ENCODE measurements at regions not wholly inside any gene's neighbourhood (a gene's known extent, or its start where the extent isn't known, plus 50 kb on each side); places are given as distances from the start of the nearest gene placed in this dataset.
"Not testable (repeated sequence)": the region's sequence is repeated elsewhere in the genome, so short reads cannot be mapped to it uniquely, and the experiment has no call there.

DNA sequence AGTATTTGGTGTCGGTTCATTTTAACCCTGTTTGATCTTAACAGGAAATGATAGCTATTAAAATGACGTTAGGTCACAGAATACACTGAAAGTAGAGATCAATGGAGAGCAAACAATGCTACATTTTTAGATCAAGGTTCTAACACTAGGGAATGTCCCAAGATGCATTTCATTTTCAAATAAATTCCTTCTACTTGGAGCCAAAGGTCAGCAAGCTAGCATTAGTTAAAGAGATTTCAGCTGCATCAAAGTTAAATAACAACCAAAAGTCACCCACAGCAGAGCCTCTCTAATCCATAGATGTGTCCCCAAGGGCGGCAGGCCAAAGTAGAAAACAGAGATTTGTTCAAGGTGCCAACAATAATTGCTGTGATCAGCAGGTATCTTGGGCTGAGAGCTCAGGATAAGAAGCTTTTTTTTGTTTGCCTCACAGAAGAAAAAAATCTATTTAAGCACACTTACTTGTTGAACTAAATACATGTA is 1233.6 kb upstream of the TMEFF2 start:
- TF ChIP-seq CTCF (IDR thresholded peaks at IDR 0.05), result no peak
- H3K27ac ChIP-seq, result no peak overlapping the region
- DNase-seq (ENCODE audit: low spot score), result no peak
- H3K4me3 ChIP-seq, result no peak overlapping the region

DNA sequence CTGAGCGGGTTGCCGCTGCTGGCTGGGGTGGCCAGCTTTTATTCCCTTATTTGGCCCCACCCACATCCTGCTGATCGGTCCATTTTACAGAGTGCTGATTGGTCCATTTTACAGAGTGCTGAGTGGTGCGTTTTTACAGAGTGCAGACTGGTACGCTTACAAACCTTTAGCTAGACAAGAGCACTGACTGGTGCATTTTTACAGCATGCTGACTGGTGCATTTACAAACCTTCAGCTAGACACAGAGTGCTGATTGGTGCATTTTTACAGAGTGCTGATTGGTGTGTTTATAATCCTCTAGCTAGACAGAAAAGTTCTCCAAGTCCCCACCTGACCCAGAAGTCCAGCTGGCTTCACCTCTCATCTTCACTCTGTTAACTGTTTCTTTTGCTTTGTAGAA is 1217.6 kb upstream of the TMEFF2 start:
- DNase-seq (ENCODE audit: low spot score); H3K27ac ChIP-seq; H3K4me3 ChIP-seq: not testable (repeated sequence)

GRCh38 chr2:193409951-193410350 is 1215.2 kb upstream of the TMEFF2 start:
- no peak overlapping the region for H3K27ac ChIP-seq
- DNase-seq (ENCODE audit: low spot score), result no peak
- no peak for TF ChIP-seq CTCF (IDR thresholded peaks at IDR 0.05)
- H3K4me3 ChIP-seq, result no peak overlapping the region

DNA sequence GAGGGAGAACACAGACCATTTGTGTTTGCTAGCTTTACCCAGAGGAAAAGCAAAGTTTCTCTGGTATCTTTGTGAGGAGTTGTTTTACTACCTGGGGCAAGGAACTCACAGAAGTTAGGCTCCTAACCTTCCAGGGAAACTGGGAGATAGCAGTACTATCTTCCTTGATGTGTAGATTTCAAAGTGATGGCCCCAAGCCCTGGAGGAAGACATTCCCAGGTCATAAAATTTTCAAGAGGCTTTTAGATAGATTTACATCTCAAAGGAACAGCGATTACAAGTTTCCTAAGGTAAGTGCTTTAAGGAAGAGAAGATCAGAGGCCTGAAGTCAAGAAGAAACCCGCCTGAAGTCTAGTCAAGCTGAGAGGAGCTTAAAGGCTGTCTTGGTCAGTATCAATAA is 1187.8 kb upstream of the TMEFF2 start:
- no peak overlapping the region for H3K4me3 ChIP-seq
- TF ChIP-seq CTCF (IDR thresholded peaks at IDR 0.05), result no peak
- DNase-seq (ENCODE audit: low spot score), result no peak
- no peak overlapping the region for H3K27ac ChIP-seq

GRCh38 chr2:193377789-193378188 is 1183.1 kb upstream of the TMEFF2 start:
- no peak for DNase-seq (ENCODE audit: low spot score)
- Histone ChIP-seq H3K27ac (no peak overlapping the region), H3K4me3 (no peak overlapping the region)
- no peak for TF ChIP-seq CTCF (IDR thresholded peaks at IDR 0.05)

DNA sequence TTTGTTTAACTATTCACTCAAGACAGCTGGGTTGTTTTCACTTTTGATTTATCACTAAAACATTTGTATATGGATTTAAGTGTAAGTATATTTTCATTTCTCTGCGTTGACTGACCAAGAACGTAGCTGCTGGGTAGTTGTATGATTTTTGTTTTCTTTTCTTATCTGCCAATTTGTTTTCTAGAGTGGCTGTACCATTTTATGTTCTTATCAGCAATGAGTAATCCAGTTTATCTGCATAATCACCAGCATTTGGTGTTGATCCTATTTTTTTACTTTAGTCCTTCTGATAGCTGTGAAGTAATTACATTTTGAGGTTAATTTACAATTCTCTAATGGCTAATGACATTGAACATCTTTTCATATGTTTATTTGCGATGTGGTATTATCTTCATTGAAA is 1178.4 kb upstream of the TMEFF2 start:
- Histone ChIP-seq H3K4me3 (no peak overlapping the region), H3K27ac (no peak overlapping the region)
- TF ChIP-seq CTCF (IDR thresholded peaks at IDR 0.05), result no peak
- no peak for DNase-seq (ENCODE audit: low spot score)

DNA sequence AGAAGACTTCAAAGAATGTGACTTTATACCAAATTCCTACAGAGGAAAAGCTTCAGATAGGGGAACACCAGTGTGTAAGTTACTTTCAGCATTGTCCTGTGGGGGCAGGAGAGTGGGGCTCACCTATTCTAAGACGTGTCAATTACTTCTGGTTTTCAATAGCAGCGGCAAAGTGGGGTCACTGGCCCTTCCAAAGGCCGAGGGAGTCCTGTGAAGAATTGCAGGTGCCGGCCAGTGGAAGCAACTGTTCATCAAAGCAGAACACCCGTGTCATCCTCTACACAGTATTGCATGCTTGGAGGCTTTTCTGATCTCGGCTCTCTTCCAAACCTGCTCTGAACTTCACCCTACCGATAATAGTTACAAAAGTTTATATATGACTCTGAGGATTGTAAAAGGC is 1176.5 kb upstream of the TMEFF2 start:
- H3K4me3 ChIP-seq, result no peak overlapping the region
- no peak for TF ChIP-seq CTCF (IDR thresholded peaks at IDR 0.05)
- no peak for DNase-seq (ENCODE audit: low spot score)
- H3K27ac ChIP-seq, result no peak overlapping the region

DNA sequence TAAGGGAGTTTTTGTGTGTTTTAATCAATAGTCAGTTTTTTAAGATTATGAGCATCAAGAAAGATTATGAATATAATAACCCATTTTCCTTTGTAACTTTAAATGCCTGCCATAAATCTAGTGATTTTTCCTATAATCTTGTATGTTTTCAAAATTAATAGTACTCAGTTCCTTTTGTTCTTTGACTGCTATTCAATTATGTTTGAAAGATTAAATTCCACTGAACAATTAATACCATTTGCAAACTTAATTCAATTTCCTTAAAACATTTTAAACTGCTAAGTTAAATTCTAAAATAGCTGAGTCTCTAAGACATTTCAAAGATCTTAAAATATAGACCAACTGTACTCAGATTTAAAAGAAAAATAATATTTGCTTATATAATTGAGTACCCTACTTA is 1173.9 kb upstream of the TMEFF2 start:
- H3K27ac ChIP-seq, result no peak overlapping the region
- no peak for TF ChIP-seq CTCF (IDR thresholded peaks at IDR 0.05)

More for the DNA sequence above, 1173.9 kb upstream of the TMEFF2 start:
- no peak overlapping the region for H3K4me3 ChIP-seq
- DNase-seq (ENCODE audit: low spot score), result no peak
